ENCODE measurements at regions not wholly inside any gene's neighbourhood (a gene's known extent, or its start where the extent isn't known, plus 50 kb on each side); places are given as distances from the start of the nearest gene placed in this dataset.

DNA sequence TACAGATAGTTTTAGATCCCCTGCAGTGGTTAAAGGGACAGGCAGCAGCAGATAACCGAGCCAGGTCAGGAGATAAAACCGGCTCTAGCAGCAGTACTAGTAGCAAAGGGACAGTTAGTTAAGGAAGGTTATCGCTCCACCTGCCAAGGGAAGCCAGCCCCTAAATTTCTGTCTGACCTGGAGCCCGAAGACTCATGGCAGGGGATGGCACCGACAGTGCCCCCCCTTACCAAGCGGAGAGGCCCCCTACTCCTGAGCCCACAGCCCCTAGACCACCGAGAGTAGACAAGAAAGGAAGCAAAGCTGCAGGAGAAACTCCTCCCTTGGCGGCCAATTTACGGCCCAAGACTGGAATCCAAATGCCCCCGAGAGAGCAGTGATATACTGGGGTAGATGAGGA lies 61.3 kb upstream of the MAGEC2 start:
- TF ChIP-seq, protein P1, sequence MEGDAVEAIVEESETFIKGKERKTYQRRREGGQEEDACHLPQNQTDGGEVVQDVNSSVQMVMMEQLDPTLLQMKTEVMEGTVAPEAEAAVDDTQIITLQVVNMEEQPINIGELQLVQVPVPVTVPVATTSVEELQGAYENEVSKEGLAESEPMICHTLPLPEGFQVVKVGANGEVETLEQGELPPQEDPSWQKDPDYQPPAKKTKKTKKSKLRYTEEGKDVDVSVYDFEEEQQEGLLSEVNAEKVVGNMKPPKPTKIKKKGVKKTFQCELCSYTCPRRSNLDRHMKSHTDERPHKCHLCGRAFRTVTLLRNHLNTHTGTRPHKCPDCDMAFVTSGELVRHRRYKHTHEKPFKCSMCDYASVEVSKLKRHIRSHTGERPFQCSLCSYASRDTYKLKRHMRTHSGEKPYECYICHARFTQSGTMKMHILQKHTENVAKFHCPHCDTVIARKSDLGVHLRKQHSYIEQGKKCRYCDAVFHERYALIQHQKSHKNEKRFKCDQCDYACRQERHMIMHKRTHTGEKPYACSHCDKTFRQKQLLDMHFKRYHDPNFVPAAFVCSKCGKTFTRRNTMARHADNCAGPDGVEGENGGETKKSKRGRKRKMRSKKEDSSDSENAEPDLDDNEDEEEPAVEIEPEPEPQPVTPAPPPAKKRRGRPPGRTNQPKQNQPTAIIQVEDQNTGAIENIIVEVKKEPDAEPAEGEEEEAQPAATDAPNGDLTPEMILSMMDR (conservative IDR thresholded peaks at IDR 0.05 in 1 of 2, IDR thresholded peaks at IDR 0.05 in 1 of 2; ENCODE audit: low read depth in 1 of 2, low read length in 2 of 2), result no peak
- TF ChIP-seq EZH2 (IDR thresholded peaks at IDR 0.05; ENCODE audit: low read length, missing control alignments), result no peak
